DMS153 (cell line): ENCODE measurements at regions not wholly inside any gene's neighbourhood (a gene's known extent, or its start where the extent isn't known, plus 50 kb on each side); places are given as distances from the start of the nearest gene placed in this dataset.
"Not testable (repeated sequence)": the region's sequence is repeated elsewhere in the genome, so short reads cannot be mapped to it uniquely, and the experiment has no call there.

Source experiments
- DNase-seq: peaks from one replicate; lab custom pipeline; 2025; lab: John Stamatoyannopoulos, UW

DNA sequence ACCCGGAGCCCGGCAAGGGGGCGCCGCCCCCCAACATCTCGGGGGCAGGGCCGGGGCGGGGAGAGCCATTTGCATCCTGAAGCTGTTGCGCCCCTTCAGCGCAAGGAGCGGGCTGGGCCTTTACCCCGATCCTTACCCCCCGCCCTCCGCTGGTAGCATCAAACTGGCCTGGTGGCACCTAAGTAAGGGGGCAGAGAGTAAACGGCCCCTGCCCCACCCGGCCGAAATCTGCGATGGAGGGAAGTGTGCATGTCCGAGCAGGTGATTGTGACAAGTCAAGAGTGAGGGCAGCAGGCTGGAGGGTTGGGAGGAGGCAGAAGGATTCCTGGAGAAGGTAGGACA lies 101.2 kb downstream of the ESM1 start:
- no peak for DNase-seq

DNA sequence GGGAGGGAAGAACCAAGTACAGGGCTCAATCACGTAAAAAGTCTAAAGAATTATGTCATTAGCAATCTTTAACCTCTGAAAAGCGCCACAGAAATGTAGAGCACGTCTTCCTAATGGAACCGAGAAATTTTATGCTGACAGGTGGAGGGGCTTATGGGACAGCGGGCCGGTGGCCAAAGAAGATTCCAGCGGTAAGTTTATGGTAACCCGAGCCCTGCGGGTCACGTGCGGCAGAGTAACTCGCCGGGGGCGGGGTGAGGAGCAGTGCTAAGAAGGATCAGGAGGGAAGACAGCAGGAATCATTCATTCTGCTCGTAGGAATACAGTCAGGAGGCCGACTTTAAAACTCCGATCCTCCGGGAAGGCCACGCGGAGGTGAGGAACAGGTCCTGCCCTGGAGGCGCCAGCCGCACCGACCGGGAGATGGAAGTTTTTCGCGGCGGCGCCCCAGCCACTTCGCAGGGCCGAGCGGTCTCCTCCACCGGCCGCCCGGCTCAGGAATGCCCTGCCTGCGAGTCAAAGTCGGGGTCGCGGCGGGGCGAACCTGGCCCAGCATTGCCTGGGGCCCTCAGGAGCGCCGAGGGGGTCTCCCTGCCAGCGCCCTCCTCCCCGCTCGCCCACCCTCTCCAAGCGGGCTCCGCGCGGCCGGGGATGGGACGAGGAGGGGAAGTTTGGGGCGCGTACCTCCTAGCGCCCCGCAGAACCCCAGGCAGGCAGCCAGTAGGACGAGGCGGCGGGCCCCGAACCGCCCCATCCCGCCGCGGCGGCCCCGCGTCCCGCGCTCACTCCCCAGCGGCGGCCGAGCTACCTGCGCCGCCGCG lies 101.8 kb downstream of the ESM1 start:
- DNase-seq = no peak

DNA sequence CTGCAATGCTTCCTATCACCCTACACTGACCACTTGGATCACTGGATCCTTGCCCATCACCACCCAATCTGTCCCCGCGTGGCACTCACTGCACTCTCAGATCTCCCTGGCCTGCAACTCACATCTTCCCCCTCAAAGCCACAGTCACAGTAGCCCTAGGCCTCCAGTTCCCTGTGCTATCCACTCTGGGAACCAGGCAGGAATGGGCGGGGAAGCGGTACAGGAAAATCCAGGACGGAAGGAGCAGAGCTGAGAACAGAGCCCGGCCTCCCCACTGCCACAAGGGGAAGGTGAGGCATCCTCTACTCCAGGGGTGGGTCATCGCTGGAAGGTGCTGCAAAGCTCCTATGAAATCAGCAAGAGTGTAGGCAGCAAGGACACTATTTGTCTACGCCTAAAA lies 102.6 kb downstream of the ESM1 start:
- no peak for DNase-seq

DNA sequence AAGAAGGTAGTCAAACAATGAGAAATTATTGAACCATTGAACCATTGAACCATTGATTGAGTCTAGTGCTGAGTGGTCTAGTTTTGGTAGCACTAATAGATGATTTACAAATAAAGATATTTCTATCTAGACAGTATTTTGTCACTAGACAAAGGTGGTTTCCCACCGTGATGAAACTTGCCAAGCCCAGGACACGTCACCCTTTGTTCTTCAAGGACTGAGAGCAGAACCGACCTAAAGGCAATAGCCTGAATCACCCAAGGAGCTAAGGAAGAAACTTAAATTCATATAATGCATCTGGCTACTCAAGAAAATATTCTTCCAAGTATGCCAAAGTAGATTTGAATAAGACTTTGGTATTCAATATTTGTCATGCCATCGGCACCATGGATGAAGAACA lies 103.3 kb downstream of the ESM1 start:
- no peak for DNase-seq

DNA sequence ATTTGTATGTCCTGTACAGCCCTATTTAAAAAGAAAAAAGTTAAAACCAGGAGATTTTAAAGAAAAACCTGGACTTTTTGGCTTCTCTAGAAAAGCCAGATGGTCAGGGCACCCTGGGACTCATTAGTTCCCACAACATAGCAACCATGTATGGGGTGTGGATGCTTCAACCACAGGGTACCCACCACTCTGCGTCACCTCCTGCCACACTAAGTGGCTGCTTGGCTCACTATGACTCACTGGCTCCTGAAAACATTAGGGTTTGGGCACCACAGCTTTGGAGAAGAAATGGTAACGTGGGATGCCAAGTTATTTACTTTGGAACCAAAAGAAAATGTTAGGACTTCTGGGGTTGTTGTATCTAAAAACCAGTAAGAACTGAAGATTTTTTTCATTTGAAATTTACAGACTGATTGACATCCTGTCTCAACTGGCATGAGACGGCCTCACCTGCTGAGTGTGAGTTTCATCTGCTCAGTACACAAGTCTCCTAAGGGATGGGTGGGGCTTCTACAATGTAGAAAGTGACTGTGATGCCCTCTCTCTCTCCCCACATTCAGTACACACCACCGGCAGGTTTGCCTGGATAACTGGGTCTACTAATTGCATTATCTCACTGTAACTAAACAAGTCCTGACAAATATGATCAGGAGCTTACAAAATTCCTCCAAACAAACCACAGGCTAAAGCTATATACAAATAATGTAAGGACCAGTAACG lies 103.9 kb downstream of the ESM1 start:
- DNase-seq = no peak

DNA sequence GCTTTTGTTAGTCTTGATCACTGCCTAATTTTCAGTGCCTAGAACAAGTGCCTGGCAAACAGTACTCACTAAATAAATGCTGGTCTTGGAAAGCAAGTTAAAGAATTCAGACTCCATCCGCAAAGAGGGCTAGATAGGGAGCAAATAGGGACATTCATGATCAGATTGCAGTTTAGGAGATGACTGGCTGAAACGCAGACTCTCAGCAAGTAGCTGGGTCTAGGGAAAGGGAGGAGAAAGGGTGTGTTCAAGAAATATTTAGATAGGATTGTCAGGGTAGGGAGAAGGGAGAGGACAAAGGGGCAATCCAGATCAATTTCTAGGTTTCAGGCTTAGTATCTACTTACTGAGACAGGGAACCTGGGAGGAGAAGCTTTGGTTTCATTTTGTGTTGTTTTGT lies 108.4 kb downstream of the ESM1 start:
- DNase-seq = no peak

DNA sequence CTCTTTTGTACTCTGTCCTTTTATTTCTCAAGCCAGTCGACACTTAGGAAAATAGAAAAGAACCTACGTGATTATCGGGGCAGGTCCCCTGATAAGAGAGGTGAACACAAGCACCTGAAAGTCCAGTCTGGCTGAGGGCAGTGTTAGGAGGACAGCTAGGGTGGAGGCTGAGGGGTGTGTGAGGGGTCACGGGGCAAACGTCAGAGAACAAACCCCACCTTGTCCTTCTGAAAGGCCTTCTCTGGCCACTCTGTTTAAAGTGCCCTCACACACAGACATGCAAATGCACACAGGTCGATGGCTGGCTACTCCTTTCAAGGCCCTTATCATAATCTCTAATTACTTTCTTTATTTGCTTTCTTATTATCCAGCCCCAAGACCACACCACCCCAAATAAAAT lies 108.8 kb downstream of the ESM1 start:
- no peak for DNase-seq

DNA sequence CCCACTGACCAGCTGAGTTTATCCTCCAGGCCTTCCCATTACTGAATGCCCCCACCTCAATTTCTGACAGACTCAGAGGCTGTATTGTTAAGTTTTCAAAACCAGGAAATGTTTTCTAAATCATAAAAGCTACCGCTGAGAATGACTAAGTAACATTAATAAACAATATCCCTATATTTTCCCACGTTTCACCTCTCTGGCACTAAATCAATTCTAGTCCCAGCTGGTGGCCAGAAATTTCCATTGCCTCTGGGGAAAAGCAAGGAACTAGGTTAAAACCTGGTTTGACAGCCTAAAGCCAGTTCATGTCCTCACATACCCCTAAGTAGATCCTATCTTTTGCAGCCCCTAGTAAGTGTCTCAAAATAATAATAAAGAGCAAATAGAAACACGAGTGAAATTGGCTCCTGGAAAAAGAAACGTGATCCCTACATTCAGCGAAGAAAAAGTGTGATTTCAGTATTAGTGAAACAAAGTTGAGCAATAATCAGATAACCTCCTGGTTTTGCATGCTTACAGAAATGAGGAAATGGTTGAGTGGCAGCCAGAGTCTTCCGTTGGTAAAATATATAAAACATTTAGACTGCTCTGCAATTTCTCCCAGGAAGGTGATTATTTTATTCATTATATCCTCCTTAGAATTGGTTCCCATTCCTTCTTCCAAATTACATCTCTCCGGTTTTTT lies 110.9 kb downstream of the ESM1 start:
- DNase-seq = no peak

DNA sequence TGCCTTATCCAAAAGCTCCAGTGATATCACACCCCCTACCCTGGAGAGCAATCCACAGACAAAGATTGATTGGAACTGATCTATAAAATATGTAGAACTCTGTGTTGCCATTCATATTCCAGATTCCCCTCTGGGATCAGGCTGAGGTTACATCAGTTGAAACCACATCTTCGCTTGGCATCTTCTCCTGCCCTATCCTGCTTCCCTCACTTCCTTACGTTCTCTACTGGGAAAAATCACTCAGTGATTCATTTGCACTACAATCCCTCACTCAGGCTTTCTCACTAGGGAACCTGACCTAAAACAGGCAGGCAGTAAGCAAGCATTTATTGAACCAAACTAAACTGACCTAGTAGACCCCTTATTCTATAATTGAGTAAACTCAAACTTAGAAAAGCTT lies 111.7 kb downstream of the ESM1 start:
- no peak for DNase-seq

DNA sequence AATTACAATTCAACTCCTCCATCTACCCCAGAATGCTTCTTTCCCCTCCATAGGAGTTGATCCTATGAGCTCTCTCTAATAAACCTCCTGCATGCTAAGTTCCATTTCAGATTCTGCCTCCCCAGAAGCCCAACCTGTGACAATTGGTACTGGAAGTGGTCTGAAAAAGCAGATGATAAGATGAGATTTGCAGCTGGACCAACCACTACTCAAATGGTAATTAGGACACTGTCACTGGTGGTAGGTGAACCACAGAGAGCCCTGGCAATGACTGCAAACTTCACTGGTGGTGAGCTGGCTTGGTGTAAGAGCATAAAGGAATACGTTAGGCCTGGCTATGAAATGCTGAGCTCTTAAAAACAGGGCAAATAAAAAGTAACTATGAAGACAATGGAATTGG lies 112.6 kb downstream of the ESM1 start:
- DNase-seq = no peak

DNA sequence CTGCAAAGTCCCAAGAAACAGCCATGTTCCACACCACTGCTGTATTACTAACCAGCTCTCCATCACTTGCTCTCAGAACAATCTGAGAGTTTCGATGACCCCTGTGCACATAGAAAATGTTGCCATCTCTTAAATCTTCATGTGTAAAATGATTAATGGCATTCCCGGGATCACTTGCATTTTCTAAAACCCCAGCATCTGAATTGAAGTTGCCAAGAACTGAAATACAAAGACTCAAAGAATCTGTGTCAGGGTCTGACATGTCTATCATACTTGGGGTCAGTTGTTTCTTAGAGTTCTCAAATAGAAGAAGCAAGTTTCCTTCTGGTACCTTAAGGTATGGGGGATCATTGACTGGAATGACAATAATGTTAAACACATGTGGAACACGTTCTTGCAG lies 115.1 kb downstream of the ESM1 start:
- DNase-seq = no peak

DNA sequence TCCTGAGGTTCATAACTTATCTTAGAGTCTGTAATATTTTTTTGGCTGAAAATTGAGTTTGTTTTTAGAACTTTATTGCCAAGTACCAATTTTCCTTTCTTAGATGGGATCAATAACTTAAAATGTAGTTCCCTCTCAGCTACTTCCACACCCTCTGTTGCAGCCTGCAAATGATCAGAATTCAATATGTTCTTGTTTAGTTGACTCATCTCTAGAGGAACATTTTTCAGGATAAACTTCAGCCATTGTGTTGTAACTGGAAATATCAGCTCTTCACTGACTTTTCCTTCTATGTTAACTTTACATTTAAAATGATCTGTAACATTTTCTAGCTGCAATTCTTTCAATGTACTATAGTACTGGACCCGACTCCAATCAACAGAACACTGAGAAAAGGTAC lies 115.7 kb downstream of the ESM1 start:
- no peak for DNase-seq

DNA sequence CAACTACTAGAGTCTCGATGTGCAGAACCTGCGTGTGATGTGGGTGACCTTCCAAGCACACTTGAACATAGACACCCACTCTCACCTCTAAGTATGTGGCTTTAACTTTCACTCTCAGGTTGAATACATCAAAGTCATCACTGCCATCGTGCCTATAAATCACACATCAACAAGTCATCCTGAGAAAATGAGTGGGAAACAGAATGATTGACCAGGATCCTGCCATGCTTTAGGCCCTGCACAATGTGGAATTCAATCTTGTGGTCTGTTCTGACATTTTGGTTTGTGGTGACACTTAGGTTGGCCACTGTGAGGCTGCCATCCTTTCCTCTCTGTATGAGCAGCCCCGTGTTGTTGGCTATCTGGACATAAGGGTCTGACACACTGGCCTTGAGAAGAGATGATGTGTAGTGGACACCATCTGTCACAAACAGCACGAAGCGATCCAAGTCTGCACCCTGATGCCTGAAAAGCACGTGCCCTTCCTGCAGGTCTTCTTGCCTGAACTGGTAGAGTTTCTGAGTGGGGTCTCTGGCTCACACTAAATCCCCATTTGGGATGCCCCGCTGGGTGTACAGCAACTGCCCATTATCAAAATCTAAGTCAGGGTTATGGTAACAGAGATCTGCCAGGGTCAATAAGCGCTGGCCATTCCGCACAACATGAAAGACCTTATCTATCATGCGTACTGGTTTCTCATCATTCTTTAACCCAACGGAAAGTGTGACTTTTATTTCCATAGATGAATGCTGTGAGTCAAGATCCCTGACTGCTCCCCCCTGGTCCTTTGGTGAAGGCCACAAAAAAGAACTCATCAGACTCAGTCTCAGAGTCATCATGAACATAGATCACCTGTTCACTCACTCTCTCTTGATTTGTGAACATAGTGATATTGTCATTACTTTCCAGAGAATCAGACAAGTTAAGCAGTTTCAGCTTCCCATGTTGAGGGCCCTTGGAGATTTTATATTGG lies 116.6 kb downstream of the ESM1 start:
- no peak for DNase-seq

DNA sequence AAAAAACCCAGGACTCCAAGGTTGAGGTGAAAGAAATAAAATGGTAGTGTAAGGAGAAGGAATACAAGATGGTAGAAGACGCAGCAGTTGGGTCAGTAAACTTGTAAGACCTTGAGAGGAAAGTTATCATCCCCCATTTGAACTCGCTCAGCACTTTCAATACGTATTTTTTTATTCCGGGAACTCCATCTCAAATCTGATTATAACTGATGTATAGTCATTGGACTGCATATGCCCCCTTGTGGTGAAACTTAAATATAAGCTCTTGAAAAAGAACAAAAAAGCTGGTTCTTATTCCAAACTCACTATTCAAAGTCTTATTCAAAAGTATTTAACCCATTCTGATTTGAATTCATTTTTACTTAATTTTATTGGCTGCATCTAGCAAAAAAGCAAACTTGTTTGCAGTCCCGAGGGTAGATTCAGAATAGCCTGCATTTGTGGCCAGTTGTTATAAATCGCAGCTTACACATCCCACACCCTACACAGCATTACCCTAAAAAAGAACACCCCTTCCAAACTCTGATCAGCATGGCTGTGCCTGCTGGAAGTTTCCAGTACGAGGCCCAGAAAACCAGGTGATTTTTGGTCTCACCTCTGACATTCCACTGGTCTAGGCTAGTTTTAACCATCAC lies 118.0 kb downstream of the ESM1 start:
- DNase-seq = no peak

DNA sequence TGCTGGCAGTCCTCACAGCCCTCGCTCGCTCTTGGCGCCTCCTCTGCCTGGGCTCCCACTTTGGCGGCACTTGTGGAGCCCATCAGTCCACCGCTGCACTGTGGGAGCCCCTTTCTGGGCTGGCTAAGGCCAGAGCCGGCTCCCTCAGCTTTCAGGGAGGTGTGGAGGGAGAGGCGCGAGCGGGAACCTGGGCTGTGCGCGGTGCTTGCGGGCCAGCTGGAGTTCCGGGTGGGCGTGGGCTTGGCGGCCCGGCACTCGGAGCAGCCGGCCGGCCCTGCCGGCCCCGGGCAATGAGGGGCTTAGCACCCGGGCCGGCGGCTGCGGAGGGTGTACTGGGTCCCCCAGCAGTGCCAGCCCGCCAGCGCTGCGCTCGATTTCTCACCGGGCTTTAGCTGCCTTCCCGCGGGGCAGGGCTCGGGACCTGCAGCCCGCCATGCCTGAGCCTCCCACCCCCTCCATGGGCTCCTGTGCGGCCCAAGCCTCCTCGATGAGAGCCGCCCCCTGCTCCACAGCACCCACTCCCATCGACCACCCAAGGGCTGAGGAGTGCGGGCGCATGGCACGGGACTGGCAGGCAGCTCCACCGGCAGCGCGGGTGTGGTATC lies 120.4 kb downstream of the ESM1 start:
- DNase-seq = not testable (repeated sequence)

DNA sequence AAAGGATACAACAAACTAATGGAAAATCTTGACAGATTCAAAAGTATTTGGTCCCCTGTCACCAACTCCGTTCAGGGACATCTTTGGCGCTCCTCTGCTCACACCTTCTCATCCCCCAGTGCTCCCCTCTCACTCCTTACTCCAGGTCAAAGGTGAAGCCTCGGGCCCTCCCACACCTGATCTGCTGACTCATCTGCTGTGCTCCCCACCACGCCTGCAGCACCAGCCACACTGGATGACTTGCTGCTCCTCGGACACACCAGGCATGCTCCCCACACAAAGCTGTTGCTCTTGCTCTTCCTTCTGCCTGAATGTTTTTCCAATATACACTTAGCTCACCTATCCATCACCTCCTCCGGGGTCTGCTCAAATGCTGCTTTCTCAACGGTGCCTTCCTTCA lies 123.4 kb downstream of the ESM1 start:
- no peak for DNase-seq

DNA sequence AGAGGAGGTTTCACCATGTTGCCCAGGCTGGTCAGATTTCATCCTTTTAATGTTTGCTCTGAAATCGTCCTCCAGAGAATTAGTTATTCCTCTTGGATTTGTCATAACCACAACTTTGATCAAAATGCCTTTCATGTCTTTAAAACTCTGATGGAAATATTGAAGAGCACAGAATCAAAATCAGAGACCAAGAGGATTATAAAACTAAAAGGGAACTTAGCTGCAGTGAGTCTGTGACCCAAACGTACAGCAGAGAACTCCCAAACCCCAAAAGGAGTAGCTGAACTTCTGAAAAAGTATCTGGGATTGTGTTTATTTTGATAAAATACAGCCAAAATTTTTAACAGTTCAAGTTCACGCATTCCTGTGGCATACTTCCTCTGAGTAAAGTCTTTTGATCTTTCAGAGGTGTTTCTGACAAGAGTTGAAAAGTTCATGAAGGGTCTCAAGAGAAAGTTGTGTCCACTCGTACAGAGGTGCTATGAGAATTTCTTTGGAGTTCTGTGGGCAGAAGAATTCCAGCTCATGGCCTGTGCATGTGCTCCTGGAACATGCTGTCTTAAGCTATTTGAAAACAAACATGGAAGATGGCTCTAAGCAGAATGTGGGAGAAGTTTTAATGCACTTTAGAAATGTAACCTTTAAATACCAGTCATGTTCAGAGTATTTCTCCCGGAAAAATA lies 124.0 kb downstream of the ESM1 start:
- no peak for DNase-seq

DNA sequence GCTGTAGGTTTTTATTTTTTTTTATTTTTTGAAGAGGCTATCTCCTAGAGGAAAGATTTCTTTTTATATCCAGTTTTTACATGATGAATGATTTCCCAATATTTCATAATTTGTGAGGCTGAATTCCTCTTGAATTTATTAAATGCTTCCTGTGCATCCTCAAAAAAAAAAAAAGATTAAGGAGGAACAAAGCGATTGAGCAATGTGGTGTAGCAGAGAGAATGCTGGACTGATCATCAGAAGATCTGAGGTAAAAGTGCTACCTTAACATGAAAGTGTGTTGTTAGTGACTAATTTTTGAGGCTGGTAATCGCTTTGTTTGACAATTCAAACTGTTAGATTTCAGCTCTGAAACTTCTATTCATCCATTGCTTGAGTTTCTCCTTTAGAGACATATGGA lies 125.1 kb downstream of the ESM1 start:
- no peak for DNase-seq

DNA sequence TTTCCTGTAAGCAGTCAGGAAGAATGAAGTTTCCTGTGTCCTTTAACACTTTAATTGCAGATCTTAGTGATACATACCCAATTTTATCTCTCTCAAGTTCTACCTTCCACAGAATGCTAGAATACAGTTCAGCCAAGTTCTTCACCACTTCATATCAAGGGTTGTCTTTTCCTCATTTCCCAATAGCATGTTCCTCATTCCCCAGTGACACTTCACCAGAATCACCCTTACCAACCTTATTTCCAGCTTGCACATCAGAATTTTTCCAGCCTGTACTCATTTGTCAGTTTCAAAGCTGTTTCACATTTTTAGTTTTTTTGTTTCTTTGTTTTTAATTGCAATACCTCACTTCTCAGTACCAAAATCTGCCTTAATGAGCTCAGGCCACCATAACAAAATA lies 126.1 kb downstream of the ESM1 start:
- DNase-seq = no peak

DNA sequence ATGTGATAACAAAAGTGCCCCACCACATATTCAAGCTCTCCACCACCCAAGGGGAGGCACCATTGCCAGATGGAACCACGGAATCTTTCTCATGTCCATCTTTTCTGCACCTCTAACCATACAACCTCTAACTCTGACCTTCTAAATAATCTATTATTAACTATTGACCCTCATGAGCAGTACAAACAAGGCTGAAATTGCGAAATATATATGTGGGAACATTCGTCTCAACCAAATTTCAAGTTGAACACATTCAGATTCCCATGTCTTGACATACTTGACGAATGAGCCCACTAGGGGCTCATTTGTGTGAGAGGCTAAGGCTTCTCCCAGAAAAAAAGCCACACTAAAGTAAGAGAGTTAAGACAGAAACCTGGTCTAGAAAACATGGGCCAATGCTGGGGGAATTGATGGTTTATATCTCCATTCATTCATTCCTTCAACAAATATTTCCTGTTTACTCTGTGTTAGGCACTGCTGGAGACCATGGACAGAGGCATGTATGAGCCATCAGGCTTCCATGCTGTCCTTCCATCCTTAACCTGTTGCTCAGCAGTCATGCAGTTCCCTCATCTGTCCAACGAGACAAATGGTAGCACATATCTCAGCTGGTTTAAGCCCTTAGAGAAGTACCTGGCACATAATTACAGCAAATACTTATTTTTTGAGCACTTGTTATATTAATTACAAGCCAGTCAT lies 130.4 kb downstream of the ESM1 start:
- no peak for DNase-seq
